ENCODE measurements at regions not wholly inside any gene's neighbourhood (a gene's known extent, or its start where the extent isn't known, plus 50 kb on each side); places are given as distances from the start of the nearest gene placed in this dataset.
"Not testable (repeated sequence)": the region's sequence is repeated elsewhere in the genome, so short reads cannot be mapped to it uniquely, and the experiment has no call there.

GRCh38 chr16:26395700-26396099 is 671.0 kb upstream of the C16orf82 start:
- DNase-seq = no peak

- DNase-seq = no peak
Measured at GRCh38 chr16:26396511-26397235, 670.1 kb upstream of the C16orf82 start.

DNA sequence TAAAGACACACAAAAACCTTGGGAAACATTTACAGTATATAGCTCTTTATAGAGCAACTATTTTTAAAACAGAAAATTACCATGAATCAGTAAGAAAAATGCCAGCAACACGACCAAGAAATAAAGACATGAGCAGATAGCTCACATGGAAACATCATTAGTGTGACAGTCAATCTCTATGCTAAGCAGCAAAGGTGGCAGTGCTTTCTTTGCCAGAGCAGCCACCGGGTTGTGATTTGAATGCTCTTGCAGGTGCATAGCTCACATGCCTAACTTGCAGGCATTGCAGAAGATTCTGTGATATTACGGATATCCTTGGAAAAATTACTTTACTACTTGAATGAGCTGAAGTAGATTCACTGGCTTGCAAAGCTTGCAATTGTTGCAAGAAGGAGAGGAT is 652.9 kb upstream of the C16orf82 start:
- DNase-seq = no peak

GRCh38 chr16:26419458-26419857 is 647.3 kb upstream of the C16orf82 start:
- not testable (repeated sequence) for DNase-seq

DNA sequence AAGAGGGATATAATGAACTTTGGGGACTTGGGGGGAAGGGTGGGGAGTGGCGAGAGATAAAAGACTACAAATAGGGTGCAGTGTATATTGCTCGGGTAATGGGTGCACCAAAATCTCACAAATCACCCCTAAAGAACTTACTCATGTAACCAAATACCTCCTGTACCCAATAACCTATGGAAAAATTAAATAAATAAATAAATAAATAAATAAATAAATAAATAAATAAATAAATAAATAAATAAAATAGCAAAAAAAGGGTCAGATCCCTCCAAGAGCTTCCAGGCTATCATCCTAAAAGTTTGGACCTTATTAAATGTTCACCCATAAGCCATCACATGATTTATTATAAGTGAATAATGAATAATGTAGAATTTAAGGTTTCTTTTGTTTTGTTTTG is 636.1 kb upstream of the C16orf82 start:
- no peak for DNase-seq

DNA sequence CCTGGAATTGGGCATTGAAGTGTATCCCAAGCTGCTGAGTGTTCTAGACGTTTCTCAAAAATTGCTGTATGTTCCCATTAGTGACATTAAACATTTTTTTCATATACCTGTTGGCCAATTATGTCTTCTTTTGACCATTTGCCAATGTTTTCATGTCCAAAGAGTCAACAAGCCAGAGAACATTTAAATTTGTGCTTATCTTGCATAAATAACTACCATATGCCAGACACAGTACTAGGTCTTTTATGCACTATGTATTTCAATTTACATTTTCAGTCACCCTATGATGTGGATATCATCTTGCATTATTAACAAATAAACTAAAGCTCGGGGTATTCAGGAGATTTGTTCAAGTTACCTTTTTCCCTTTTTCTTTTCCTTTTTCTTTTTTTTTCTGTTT is 632.9 kb upstream of the C16orf82 start:
- DNase-seq = no peak

- DNase-seq = no peak
Measured at GRCh38 chr16:26441178-26441577, 625.5 kb upstream of the C16orf82 start.

- DNase-seq = no peak
Measured at GRCh38 chr16:26442321-26442720, 624.4 kb upstream of the C16orf82 start.

DNA sequence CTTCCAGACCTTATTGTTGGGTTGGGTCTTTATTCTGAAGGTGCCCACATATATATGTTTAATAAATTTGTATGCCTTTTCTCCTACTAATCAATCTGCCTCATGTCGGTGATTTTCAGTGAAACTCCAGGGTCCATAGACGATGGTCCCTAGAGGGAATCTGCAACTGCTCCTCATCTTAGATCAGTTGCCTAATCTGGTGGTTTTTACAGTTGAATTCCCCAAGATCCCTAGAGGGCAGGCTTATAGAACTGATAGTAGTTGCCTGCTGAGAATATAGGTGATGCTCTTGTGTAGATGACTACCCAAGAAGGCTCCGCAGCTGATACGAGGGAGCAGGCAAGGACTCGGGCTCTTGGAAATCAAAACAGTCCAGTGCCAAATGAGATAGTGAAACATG is 619.2 kb upstream of the C16orf82 start:
- no peak for DNase-seq

DNA sequence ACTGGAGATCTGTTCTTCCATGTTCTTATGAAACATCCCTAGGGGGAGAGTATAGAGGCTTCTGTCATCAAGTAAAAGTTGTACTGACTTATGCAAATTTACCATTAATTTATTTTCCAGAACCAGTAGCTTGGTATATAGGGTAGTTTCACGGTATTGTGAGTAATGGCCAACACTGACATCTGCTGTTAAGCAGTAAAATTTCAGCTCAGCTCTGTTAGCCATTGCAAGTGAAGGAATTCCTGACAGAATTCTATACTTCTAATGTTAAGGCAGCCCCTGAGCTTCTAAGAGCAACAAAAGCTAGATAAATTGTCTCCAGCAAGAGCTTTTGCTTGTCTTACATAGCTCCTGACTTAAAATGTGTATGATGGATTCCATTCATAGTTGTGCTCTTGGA is 613.5 kb upstream of the C16orf82 start:
- DNase-seq = no peak

DNA sequence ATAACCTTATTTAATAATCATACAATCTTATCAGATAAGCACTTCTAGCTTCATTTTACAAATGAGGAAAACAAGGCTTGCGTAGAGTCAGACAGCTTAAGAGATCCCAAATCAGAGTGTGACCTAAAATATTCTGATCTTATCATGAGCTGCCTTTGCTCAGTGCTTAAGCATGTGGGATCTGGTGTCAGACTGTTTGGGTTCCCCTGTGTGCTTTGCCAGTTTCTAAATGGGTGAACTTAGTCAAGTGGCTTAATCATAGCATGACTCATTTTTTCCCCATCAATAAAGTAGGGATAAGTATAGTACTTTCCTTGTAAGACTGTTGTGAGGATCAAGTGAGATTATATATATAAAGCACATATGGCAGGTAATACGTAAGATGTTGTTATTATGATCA is 612.6 kb upstream of the C16orf82 start:
- DNase-seq = no peak

- no peak for DNase-seq
Measured at GRCh38 chr16:26456074-26456473, 610.7 kb upstream of the C16orf82 start.

DNA sequence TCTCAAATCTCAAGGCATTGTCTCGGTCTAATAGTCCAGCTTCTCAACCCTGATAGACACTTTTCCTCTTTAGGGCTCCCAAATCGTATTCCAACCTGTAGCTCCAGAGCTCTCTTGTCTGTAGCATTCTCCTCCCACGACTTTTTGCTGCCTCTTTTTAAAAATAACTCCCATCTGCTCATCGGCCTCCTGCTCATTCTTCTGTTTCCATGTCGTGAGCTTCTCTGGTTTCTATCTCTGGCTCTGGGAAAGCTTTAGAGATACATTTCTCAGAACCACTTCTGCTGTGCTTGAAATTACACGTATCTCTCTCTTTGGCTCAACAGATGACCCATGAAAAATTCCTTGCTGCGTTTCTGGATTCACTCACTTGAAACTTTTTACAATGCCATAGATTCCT is 609.6 kb upstream of the C16orf82 start:
- no peak for DNase-seq

DNA sequence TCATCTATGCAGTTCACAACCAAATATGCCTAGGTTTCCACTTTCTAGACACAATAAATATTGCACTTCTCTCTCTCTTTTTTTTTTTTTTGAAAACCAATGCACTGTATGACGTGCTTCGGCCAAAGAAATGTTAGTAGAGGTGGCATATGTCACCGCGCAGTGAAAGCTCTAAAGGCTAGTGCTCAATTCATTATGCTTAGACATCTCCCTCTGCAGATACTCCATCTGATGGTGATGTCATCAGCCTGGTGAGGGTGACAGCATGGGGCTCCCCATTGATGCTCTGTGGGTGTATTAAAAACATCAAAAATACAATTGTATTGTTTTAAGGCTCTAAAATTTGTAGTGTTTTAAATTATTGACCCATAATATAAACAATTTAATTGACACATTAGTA is 608.8 kb upstream of the C16orf82 start:
- no peak for DNase-seq

GRCh38 chr16:26464576-26465266 is 602.0 kb upstream of the C16orf82 start:
- no peak for DNase-seq

GRCh38 chr16:26474405-26474804 is 592.3 kb upstream of the C16orf82 start:
- DNase-seq = not testable (repeated sequence)

GRCh38 chr16:26475596-26475995 is 591.1 kb upstream of the C16orf82 start:
- no peak for DNase-seq

DNA sequence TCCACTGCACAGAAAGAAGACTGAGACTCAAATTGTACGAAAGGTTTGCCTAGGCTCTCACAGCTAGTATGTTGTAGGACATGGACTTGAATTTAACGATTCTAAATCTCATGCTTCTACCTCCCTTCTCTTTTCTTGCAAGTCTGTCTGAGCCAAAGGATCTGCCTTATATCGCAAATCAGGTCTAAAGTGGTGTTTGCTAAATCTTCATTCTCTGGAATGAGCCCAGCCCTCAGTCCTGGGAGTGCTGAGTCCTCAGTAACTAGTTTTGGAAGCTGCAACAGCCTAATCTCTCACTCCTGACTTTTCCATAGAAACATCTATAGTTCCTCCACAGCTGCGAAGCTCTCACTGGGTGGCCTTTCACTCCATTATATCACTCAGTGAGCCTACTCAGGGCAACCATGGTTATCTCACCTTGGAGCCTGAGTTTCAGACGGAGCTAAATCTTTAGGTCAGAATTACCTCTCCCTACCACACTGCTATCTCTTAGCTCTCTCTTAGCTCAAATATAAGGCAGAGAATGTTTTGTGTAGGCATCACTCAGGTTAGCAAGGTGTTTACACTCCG is 575.5 kb upstream of the C16orf82 start:
- no peak for DNase-seq

- DNase-seq = no peak
Measured at GRCh38 chr16:26491962-26492361, 574.8 kb upstream of the C16orf82 start.

DNA sequence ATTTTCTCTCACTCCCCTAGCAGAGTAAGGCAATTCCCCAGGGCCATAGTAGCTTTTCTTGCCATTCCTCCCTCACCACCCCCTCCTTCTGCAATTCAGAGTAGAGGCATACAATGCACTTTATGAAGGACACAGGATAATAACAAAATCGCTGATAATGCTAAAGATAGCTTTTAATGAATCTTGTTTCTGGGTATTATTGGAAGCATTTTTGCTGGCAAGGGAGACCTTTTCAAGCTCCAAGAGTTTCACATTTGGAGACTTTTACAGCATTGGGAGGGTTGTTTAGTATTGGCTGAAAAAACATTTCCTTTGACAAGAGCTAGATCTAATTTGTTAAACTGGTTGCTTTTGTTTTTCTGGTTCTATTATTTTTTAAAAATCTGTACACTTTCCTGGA is 573.0 kb upstream of the C16orf82 start:
- no peak for DNase-seq

DNA sequence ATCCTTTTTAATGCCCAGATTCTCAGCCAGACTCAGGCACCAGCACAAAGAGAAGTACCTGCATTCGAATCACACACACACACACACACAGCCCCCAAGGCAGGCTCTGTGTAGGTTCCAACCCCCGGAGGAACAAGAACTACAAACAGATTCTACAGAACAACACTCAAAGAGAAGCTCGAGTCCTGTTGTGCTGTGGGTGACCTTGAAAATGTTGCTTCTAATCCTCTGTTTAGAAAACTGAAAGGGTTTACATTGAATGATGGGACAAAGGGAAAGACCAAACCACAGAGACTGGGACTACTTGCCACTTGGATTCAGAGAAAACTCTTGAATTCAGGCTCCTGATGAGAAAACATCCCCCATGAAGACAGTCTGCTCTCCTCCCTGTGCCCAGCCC is 568.8 kb upstream of the C16orf82 start:
- DNase-seq = no peak

DNA sequence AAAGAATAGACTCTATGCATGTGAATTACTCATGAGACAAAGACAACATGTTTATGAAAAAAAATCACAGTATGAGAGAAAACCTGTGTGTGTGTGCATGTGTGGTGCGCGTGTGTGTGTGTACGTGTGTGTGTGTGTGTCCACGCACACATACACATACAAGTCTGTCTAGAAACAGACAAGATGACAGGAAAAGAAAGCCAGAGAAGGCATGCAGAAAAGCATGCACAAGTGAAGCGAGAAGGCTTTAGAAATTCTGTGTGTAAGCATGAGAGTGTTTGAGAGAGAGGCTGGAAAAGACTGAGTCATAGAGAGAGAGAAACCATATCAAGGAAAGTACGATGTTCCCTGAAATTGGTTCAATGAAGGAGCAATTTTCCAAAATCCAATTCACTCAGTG is 566.4 kb upstream of the C16orf82 start:
- DNase-seq = no peak

GRCh38 chr16:26505496-26505895 is 561.2 kb upstream of the C16orf82 start:
- DNase-seq = no peak

- DNase-seq = not testable (repeated sequence)
Measured at GRCh38 chr16:26508946-26509345, 557.8 kb upstream of the C16orf82 start.

All from fibroblast of skin of right biceps (primary cell).